Coronary artery (tissue), 2 donors: ENCODE measurements at regions not wholly inside any gene's neighbourhood (a gene's known extent, or its start where the extent isn't known, plus 50 kb on each side); places are given as distances from the start of the nearest gene placed in this dataset.

Experiments
- DNase-seq: peaks from one replicate; pipeline ENCODE4 v3.0.0-alpha.2; 2017; ENCODE audit warnings: low spot score
- H3K27ac ChIP-seq, 2 donors: fragments of 200-600 bp; sonication (generic); one replicate each; pipeline ENCODE4 v1.5.1; 2016 to 2019
- H3K4me3 ChIP-seq: fragments of 200-600 bp; sonication (generic); 2 replicates; pipeline ENCODE4 v1.5.1; 2016; ENCODE audit warnings: mild to moderate bottlenecking, moderate library complexity
- CTCF ChIP-seq: fragments of 200-600 bp; sonication (generic); IDR thresholded peaks from one replicate; pipeline ENCODE4 v1.5.1; 2019; ENCODE audit warnings: antibody characterized with exemption

GRCh38 chr20:41874658-41875057 lies 256.5 kb upstream of the CHD6 start:
- Histone ChIP-seq H3K27ac (no peak overlapping the region), H3K4me3 (no peak overlapping the region)
- DNase-seq, result no peak
- no peak for TF ChIP-seq CTCF

DNA sequence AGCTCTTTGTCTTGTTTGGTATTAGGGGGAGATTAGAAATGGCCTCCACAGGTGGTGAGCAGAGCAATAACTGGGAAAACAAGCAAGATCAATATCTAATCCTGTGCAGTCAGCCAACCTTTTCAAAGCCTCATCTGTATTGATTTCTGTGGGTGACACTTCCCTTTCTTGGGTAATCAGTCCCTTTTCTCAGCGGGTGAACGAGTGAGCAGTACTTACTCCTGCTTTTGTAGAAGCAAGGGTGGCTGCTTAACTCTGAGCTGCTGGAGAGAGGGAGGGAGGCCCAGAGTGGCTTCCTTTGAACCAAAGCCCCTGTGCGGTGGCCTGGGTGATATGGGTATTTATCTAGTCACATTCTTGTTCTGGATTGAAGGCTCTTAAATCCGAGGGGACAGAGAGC lies 254.8 kb upstream of the CHD6 start:
- no peak for DNase-seq
- no peak for TF ChIP-seq CTCF
- H3K27ac ChIP-seq, result no peak overlapping the region
- H3K4me3 ChIP-seq, result no peak overlapping the region

- TF ChIP-seq CTCF, result no peak
- no peak for DNase-seq
- Histone ChIP-seq H3K4me3 (no peak overlapping the region), H3K27ac (no peak overlapping the region)
Observed at GRCh38 chr20:41870869-41871462, 252.8 kb upstream of the CHD6 start.

DNA sequence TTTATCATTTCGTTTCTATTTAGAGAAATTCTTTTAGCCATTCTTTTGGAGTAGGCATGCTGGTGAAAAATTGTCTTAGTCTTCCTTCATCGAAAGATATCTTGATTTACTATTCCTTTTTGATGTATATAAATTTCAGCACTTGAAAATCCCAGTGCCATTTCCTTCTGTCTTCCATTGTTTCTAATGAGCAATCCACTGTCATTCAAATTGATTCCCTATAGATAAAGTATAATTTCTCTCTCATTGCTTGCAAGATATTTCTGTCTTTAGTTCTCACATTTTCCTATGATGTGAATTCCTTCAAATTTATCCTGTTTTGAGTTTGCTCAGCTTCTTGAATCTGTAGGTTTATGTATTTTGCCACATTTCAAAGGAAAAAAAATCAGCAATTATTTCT lies 251.1 kb upstream of the CHD6 start:
- TF ChIP-seq CTCF, result no peak

GRCh38 chr20:41865938-41866337 lies 247.8 kb upstream of the CHD6 start:
- no peak for DNase-seq
- Histone ChIP-seq H3K27ac (no peak overlapping the region), H3K4me3 (no peak overlapping the region)
- TF ChIP-seq CTCF, result no peak

More for the DNA sequence above, 251.1 kb upstream of the CHD6 start:
- DNase-seq, result no peak
- H3K27ac ChIP-seq, result no peak overlapping the region
- H3K4me3 ChIP-seq, result no peak overlapping the region

DNA sequence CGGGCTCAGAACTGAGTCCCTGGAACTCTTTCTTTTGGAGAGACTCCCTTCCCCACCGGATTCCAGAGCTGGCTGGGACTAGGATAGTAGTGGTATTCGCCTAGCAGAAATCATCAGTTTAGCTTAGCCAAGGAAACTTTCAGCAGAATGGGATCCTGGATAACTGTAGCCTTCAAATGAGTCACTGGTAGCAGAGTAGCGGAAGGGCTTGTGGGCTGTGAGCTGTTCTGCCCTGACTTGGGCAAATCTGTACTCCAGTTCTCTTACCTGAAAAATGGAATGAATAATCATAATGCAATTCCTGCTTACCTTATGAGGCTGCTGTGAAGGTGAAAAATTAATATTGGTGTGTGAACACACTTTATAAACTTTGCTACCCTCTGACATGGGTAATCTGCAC lies 244.3 kb upstream of the CHD6 start:
- Histone ChIP-seq H3K4me3 (no peak overlapping the region), H3K27ac (no peak overlapping the region)
- no peak for DNase-seq
- TF ChIP-seq CTCF, result no peak

DNA sequence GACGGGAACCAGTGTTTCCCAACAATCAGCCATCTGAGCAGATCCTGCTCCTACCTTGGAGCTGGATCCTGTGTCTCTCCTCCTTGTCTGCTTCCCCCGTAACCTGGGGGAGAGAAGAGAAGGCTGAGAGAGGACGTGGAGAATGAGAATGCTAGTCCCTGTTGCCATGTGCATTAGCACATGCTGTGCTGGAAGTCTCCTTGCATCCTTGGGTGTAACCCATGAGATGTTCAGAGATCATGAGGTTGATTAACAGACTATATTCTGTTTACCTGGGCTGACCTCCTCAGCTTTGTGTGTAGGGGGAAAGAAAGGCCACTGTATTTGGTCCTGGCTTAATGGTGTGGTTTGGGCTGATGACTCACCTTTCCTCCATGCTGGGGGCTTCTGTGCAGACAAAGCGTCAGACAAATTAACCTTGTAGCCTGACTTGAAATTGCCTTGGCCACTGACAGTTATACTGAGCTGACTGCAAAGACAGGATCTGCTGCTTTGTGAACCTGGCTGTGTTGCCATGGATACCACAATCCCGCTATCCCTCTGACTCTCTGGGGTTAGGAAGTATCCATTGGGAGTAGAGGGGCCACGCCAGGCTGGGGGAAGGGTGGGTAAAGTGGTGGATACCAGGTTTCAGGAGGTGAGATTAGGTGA lies 243.7 kb upstream of the CHD6 start:
- no peak for TF ChIP-seq CTCF
- Histone ChIP-seq H3K27ac (no peak overlapping the region), H3K4me3 (no peak overlapping the region)
- no peak for DNase-seq
